MM.1S (cell line): ENCODE measurements at regions not wholly inside any gene's neighbourhood (a gene's known extent, or its start where the extent isn't known, plus 50 kb on each side); places are given as distances from the start of the nearest gene placed in this dataset.

Experiments
- EZH2 ChIP-seq: fragments of 300-600 bp; sonication (generic); optimal IDR thresholded peaks from 2 replicates; pipeline ENCODE3; 2017; ENCODE audit warnings: low read depth, mild to moderate bottlenecking, antibody characterized with exemption, low read length, mixed read lengths
- TF ChIP-seq, protein P1 (sequence below): fragments of 300-600 bp; sonication (generic); IDR thresholded peaks from 2 replicates; pipeline ENCODE4 v1.5.1; 2016; ENCODE audit warnings: antibody characterized with exemption, low read length, mixed read lengths

DNA sequence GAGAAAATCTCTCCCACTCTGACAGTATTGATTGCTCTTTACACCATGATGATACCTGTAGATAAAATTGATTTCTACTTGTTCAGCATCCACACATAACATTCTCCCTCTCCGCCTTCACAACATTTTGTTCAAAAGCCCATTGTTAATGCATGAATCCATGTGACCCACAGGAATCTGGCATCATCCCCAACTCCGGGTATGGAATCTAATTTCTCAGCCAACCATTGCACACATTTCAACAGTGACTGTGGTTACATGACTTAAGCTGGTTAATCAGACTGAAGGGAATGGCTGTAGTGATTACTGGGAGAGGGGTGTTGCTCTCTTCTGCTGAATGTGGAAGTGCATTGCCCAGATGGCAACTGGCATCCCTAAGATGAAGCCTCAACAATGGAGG lies 161.4 kb upstream of the C16orf82 start:
- TF ChIP-seq, protein P1, sequence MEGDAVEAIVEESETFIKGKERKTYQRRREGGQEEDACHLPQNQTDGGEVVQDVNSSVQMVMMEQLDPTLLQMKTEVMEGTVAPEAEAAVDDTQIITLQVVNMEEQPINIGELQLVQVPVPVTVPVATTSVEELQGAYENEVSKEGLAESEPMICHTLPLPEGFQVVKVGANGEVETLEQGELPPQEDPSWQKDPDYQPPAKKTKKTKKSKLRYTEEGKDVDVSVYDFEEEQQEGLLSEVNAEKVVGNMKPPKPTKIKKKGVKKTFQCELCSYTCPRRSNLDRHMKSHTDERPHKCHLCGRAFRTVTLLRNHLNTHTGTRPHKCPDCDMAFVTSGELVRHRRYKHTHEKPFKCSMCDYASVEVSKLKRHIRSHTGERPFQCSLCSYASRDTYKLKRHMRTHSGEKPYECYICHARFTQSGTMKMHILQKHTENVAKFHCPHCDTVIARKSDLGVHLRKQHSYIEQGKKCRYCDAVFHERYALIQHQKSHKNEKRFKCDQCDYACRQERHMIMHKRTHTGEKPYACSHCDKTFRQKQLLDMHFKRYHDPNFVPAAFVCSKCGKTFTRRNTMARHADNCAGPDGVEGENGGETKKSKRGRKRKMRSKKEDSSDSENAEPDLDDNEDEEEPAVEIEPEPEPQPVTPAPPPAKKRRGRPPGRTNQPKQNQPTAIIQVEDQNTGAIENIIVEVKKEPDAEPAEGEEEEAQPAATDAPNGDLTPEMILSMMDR, result no peak
- no peak for TF ChIP-seq EZH2
